ENCODE measurements at regions not wholly inside any gene's neighbourhood (a gene's known extent, or its start where the extent isn't known, plus 50 kb on each side); places are given as distances from the start of the nearest gene placed in this dataset.

- FAIRE-seq (peak; percentile 100), DNase-seq (ENCODE audit: low read depth) (peak; percentile 97)
Measured at GRCh38 chr7:116443101-116443523, 56.4 kb upstream of the CAV2 start.

GRCh38 chr7:116443646-116444045, 55.9 kb upstream of the CAV2 start:
- DNase-seq (ENCODE audit: low read depth) (no peak), FAIRE-seq (peak; percentile 43)
- Histone ChIP-seq H4K20me1 (ENCODE audit: insufficient read depth, low read length) (no peaks in the 10 kb centered on the region), H3K4me2 (ENCODE audit: low read length) (peak overlapping the region; percentile 15), H2AFZ (ENCODE audit: low read depth, low read length) (no peak overlapping the region), H3K9me3 (ENCODE audit: insufficient read depth, low read depth, low read length) (no peaks in the 10 kb centered on the region), H3K36me3 (ENCODE audit: insufficient read depth, low read length) (no peaks in the 10 kb centered on the region), H3K27ac (ENCODE audit: low read depth, low read length) (peak overlapping the region; percentile 85), H3K79me2 (ENCODE audit: insufficient read depth, low read length) (no peaks in the 10 kb centered on the region), H3K4me1 (ENCODE audit: insufficient read depth, low read length) (peaks cover 7% of the 10 kb centered on the region), H3K9ac (ENCODE audit: low read length) (peak overlapping the region; percentile 32), H3K4me3 (ENCODE audit: insufficient read depth, low read depth, low read length) (no peak overlapping the region), H3K27me3 (ENCODE audit: insufficient read depth, low read length) (no peaks in the 10 kb centered on the region)
- H3K27me3 Mint-ChIP-seq (ENCODE audit: low read depth, unreplicated experiment), result no peaks in the 10 kb centered on the region
- no peaks in the 10 kb centered on the region for H3K36me3 Mint-ChIP-seq (ENCODE audit: low read depth, unreplicated experiment)
- TF ChIP-seq EZH2 (IDR thresholded peaks at IDR 0.05; ENCODE audit: insufficient read depth, low read length), result no peak
- no peak for TF ChIP-seq CTCF (IDR thresholded peaks at IDR 0.05; ENCODE audit: insufficient read depth, low read depth, low read length)
- H3K4me1 Mint-ChIP-seq (ENCODE audit: low read depth, unreplicated experiment), result peaks cover 18% of the 10 kb centered on the region
- H3K27ac Mint-ChIP-seq (ENCODE audit: unreplicated experiment), result peak overlapping the region; percentile 94
- no peak overlapping the region for H3K4me3 Mint-ChIP-seq (ENCODE audit: unreplicated experiment)
- no peaks in the 10 kb centered on the region for H3K9me3 Mint-ChIP-seq (ENCODE audit: unreplicated experiment)

More at GRCh38 chr7:116443101-116443523, 56.4 kb upstream of the CAV2 start:
- H2AFZ ChIP-seq (ENCODE audit: low read depth, low read length), result no peak overlapping the region
- no peaks in the 10 kb centered on the region for H3K36me3 ChIP-seq (ENCODE audit: insufficient read depth, low read length)
- no peaks in the 10 kb centered on the region for H3K79me2 ChIP-seq (ENCODE audit: insufficient read depth, low read length)
- peak overlapping the region; percentile 32 for H3K9ac ChIP-seq (ENCODE audit: low read length)
- H3K9me3 ChIP-seq (ENCODE audit: insufficient read depth, low read depth, low read length), result no peaks in the 10 kb centered on the region
- peak overlapping the region; percentile 15 for H3K4me2 ChIP-seq (ENCODE audit: low read length)
- Mint-ChIP-seq H3K27me3 (ENCODE audit: low read depth, unreplicated experiment) (no peaks in the 10 kb centered on the region), H3K9me3 (ENCODE audit: unreplicated experiment) (no peaks in the 10 kb centered on the region), H3K4me3 (ENCODE audit: unreplicated experiment) (no peak overlapping the region), H3K4me1 (ENCODE audit: low read depth, unreplicated experiment) (peaks cover 18% of the 10 kb centered on the region), H3K36me3 (ENCODE audit: low read depth, unreplicated experiment) (no peaks in the 10 kb centered on the region), H3K27ac (ENCODE audit: unreplicated experiment) (peak overlapping the region; percentile 94)
- H4K20me1 ChIP-seq (ENCODE audit: insufficient read depth, low read length), result no peaks in the 10 kb centered on the region
- no peak for TF ChIP-seq EZH2 (IDR thresholded peaks at IDR 0.05; ENCODE audit: insufficient read depth, low read length)
- no peak for TF ChIP-seq CTCF (IDR thresholded peaks at IDR 0.05; ENCODE audit: insufficient read depth, low read depth, low read length)
- H3K4me3 ChIP-seq (ENCODE audit: insufficient read depth, low read depth, low read length), result no peak overlapping the region
- H3K4me1 ChIP-seq (ENCODE audit: insufficient read depth, low read length), result peaks cover 7% of the 10 kb centered on the region
- H3K27ac ChIP-seq (ENCODE audit: low read depth, low read length), result peak overlapping the region; percentile 85
- no peaks in the 10 kb centered on the region for H3K27me3 ChIP-seq (ENCODE audit: insufficient read depth, low read length)

- FAIRE-seq (peak; percentile 34), DNase-seq (ENCODE audit: low read depth) (no peak)
- peaks cover 7% of the 10 kb centered on the region for H3K4me1 ChIP-seq (ENCODE audit: insufficient read depth, low read length)
- no peaks in the 10 kb centered on the region for H3K79me2 ChIP-seq (ENCODE audit: insufficient read depth, low read length)
- no peaks in the 10 kb centered on the region for H3K9me3 Mint-ChIP-seq (ENCODE audit: unreplicated experiment)
- no peak overlapping the region for H3K27ac Mint-ChIP-seq (ENCODE audit: unreplicated experiment)
- no peaks in the 10 kb centered on the region for H3K9me3 ChIP-seq (ENCODE audit: insufficient read depth, low read depth, low read length)
- H2AFZ ChIP-seq (ENCODE audit: low read depth, low read length), result no peak overlapping the region
- H3K4me3 Mint-ChIP-seq (ENCODE audit: unreplicated experiment), result no peak overlapping the region
- peaks cover 12% of the 10 kb centered on the region for H3K4me1 Mint-ChIP-seq (ENCODE audit: low read depth, unreplicated experiment)
- no peaks in the 10 kb centered on the region for H4K20me1 ChIP-seq (ENCODE audit: insufficient read depth, low read length)
- no peak overlapping the region for H3K4me3 ChIP-seq (ENCODE audit: insufficient read depth, low read depth, low read length)
- H3K27me3 ChIP-seq (ENCODE audit: insufficient read depth, low read length), result no peaks in the 10 kb centered on the region
- no peaks in the 10 kb centered on the region for H3K27me3 Mint-ChIP-seq (ENCODE audit: low read depth, unreplicated experiment)
- H3K4me2 ChIP-seq (ENCODE audit: low read length), result no peak overlapping the region
- H3K27ac ChIP-seq (ENCODE audit: low read depth, low read length), result no peak overlapping the region
- H3K9ac ChIP-seq (ENCODE audit: low read length), result no peak overlapping the region
- H3K36me3 Mint-ChIP-seq (ENCODE audit: low read depth, unreplicated experiment), result no peaks in the 10 kb centered on the region
- TF ChIP-seq EZH2 (IDR thresholded peaks at IDR 0.05; ENCODE audit: insufficient read depth, low read length) (no peak), CTCF (IDR thresholded peaks at IDR 0.05; ENCODE audit: insufficient read depth, low read depth, low read length) (no peak)
- no peaks in the 10 kb centered on the region for H3K36me3 ChIP-seq (ENCODE audit: insufficient read depth, low read length)
Measured at GRCh38 chr7:116445447-116446211, 53.9 kb upstream of the CAV2 start.
